IPS DF 4.7 (cell line): ENCODE measurements at regions not wholly inside any gene's neighbourhood (a gene's known extent, or its start where the extent isn't known, plus 50 kb on each side); places are given as distances from the start of the nearest gene placed in this dataset.

Experiments
- DNase-seq: peaks from one replicate; pipeline ENCODE4 v3.0.0-alpha.2; 2013; ENCODE audit warnings: low spot score; ENCODE audit errors: extremely low read depth

DNA sequence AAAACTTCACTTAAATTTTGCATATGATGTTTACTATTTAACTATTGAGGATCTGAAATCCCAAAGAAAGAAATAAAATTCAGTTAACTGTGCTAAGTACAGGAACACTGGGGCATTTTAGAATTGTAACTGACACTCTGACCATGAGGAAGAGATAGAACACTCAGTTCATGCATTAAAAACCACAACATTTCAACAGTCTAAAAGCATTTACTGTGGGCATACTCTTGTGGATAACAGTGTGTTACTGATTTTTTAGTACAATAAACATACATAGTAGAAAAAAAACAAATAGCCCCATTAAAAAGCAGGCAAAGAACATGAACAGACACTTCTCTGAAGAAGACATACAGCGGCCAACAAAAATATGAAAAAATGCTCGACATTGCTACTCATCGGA, 1122.7 kb upstream of the PIK3C3 start:
- no peak for DNase-seq

DNA sequence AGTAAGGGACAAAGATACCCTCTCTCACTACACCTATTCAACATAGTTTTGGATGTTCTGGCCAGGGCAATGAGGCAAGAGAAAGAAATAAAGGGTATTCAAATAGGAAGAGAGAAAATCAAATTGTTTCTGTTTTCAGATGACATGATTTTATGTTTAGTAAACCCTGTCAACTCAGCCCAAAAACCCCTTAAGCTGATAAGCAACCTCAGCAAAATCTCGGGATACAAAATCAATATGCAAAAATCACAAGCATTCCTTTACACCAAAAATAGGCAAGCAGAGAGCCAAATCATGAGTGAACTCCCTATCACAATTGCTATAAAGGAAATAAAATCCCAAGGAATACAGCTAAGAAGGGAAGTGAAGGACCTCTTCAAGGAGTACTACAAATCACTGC, 1130.7 kb upstream of the PIK3C3 start:
- DNase-seq: no peak

DNA sequence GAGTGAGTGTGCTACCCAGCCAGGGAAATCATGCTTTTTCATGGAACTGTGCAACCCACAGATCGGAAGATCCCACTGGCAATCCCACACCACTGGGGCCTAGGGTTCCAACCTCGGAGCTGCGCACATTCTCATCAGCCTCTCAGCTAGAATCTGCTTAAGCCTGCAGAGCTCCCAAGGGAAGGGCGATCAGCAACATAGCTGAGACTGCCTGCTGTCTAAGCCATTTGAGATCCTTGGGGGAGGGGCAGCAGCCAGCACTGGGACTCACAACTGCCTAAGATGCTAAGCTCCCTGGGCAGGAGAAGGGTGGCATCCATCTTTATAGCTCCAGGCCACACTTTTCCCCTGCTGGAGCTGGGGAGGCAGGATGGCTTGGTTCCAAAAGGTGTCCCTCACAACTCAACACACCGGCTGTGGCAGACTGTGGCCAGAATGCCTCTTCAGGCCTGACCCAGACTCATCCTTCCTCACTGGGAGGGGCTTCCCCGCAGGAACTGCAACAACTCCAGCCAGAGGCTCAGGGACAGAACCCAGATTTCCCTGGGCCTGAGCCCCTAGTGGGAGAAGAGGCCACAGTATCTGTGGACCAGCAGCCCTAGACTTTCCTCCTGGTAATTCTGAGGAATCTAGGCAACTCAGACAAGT, 1133.3 kb upstream of the PIK3C3 start:
- DNase-seq: no peak

DNA sequence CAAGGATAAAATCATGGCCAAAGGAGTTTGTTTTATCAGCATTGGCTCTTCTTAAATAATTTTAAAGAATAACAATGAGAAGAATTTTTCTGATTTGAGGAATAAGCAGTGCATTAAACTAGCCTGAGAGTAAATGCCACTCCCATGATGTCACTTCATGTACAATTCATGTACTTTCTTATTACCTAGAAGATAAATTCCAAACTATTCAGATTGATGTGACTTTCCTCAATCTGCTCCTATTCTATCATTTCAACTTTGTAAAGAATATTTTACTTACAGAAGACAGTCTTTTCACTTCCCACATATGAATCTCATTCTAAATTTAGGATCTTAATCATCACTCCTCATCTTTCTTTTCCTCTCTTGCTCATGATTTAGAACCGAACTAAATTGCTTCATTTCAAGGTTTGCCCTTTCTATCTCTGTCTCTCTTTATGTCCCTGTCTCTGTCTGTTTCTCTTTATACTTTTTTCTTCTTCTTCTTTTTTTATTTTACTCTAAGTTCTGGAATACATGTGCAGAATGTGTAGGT, 1142.0 kb upstream of the PIK3C3 start:
- DNase-seq: no peak

DNA sequence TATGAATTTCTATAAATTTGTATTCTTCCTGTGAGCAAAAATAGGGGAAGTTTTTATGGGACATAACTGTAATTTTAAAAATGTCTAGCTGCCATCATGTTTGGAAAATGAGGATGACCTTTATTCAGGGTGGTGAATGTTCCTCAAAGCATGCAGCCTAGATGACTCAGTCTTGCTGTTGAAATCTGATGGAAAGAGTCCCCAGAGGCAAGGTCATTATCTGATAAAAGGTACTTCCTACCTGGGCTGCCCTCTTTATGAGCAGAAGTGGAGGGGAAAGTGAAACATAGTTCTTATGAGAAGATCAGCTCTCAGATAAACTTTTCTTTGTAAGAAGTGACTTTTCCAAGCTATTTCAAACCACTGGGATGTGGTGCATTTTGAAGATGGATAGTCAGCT, 1144.7 kb upstream of the PIK3C3 start:
- no peak for DNase-seq

DNA sequence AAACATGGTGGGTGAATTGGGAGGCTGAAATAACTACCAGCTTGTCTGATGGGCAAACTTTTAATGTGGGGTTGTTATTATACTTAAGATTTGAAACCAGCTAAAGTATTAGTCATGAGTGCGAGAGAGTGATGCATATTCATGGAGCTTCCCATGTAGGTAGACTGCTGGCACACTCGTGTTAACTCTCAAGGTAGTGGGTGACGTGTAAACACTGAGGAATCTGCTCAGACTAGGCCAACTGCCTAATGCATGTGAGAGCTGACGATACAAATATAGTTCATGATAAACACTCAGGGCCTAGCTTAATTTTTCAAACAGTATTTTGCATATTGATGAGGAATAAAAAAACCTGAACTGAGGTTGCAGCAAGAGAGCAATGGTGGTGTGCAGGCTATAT, 1165.7 kb upstream of the PIK3C3 start:
- no peak for DNase-seq

DNA sequence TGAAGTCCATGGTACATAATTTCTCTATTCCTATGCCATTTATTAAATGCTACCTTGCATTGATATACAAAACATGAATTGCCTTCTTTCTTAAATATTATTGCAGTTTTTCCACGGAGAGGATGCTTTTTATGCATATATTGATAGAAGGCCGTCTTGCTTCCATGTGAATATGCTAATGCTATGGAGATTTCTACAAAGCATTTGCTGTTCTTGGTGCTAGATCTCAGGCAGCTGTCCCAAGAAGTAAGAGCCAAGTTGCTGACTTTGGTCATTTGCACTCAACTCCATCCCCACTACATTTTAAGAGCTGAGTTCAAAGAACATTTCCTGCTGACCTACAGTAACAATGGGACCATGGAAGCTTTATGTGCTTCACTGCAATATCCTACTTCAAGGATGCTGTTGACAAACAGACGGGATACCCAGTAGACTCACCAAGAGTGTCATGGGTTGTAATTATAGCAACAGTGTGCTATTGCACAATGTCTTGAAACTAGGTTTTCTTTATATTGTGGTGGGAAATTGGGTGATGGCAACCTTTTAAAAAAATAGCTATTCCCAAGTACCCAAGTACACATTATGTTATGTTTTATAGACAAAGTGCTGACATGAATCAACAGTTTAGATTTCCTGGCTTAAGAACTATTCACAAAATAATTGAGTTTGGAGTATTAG, 1172.4 kb upstream of the PIK3C3 start:
- DNase-seq: no peak

DNA sequence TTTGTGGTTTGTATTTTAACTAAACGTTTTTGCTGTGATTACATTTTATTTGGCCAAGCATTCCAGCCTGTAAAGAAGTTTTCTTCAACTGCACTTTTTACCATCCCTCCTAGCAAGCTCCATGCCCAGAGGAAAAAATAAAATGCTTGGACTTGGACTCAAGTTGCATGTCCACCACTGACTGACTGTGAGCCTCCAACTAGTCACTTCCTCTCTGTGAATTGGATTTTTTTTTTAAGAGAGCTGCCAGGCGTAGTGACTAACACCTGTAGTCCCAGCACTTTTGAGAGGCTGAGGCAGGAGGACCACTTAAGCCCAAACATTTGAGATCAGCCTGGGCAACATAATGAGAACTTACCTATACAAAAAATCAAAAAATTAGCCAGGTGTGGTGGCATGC, 1185.2 kb upstream of the PIK3C3 start:
- DNase-seq: no peak

DNA sequence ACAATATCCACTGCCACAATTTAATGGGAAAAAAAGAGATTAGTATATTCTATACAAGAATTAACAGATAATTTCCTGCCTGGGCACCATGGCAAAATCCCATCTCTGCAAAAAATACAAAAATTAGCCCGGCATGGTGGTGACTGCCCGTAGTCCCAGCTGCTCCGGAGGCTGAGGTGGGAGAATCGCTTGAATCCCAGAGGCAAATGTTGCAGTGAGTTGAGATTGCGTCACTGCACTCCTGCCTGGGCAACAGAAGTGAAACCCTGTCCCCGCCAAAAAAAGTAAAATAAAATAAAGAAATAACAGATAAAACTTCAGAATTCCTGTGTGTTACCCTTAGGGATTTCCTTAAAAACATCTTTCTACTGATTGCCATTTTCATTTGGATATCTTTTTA, 1194.8 kb upstream of the PIK3C3 start:
- DNase-seq: no peak

DNA sequence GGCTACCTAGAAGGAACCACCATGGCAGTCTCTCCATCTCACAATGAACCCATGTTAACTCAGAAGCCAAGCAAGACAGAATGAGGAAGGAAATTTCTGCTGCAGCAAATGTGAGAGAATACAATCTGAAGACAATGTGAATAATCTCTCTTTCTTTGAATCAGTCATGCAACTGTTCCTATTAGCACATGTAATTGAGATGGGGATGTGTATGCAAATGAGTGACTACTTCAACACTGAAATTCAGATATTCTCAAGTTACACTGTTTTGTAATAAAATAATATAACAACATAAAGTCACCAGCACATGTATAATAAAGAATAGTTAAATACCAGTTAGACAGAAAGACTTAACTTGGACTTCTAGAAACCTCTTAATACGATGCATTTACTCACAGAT, 1200.6 kb upstream of the PIK3C3 start:
- DNase-seq: no peak

DNA sequence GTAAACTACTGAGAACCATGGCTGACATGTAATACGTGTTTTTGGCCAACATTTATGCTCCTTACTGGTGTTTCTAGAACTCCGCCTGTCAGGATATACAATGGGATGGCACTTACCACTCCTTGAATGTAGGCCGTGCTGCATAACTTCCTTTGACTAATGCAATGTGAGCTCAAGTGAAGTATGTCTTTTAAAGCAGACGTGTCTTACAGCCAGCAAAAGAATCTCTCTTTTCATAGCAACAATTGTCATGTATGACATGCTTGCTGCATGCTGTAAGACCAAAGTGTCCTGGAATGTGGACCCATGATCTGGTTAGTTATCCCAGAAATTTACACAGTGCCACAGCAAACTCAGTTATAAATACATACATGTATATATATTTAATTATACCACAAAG, 1202.7 kb upstream of the PIK3C3 start:
- DNase-seq: no peak

DNA sequence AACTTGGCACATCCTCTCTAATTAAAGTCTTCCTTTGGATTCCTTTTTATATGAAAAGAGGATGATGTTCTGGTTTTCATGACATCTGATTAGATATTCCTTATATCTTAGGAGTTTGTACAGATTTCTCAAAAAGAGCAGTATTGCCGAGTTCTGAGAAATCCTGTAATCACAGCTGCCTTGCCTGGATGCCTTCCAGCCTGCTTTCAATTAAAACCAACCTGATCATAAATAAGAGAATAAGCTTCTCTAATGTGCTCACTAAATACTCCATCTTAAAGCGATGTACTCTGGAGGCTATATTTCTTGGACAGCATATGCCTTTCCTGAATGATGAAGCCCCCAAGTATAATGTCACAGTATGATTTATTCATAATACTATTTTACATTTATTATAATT, 1203.8 kb upstream of the PIK3C3 start:
- DNase-seq: no peak

DNA sequence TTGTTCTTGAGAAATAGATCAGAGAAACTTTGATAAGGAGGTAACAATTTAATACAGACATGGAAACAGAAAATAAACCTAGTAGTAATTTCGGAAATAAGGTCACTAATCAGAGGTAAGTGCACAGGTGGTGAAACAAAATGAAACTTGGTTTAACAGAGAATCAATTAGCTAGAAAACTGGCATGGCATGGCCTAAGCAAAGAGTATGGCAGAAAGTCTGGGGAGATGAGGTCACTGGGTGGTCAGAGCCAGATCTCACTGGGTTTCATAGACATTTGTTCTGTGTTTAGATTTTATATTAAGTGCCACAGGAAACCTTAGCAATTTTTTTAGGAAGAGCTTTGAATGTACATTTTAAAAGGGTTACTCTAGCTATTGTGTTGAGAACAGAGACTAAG, 1216.0 kb upstream of the PIK3C3 start:
- DNase-seq: no peak

DNA sequence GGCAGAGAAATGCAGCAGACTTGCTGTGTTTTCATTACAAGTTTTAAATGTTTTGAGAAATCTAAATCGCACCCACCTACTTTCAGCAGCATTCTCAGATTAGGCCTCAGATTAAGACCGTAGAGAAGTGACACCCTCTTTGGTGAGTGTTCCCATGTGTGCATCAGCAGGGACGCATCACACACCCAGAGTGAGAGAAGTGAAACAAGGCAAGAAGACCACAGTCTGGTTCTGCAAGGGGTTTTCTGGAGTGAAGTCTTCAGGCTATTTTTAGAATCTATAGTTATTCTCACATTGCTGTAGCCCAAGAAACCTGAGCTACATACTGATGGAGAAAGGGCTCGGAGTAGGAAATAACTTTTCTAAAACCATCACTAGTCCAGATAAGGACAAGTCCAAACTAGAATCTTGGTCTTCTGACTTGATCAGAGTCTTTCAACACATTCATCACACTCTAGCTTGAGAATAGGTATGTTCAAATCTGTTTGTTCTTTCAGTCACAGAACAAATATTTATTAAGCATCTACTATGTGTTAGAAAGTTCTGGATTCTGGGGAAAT, 1216.6 kb upstream of the PIK3C3 start:
- no peak for DNase-seq

DNA sequence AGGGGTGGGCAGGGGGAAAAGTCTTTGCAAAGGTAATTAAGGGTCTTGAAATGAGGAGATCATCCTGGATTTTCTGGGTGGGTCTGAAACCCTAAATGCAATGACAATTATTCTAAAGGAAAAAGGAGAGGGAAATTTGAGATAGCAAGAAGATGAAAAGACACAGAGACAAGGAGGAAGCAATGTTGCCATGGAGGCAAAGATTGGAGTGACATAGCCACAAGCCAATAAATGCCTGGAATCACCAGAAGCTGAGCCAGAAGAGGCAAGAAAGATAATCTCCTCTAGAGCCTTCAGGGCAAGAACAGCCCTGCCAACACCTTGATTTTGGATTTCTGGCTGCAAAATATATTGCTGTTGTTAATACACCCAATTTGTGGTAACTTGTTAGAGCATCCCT, 1246.3 kb upstream of the PIK3C3 start:
- DNase-seq: no peak

DNA sequence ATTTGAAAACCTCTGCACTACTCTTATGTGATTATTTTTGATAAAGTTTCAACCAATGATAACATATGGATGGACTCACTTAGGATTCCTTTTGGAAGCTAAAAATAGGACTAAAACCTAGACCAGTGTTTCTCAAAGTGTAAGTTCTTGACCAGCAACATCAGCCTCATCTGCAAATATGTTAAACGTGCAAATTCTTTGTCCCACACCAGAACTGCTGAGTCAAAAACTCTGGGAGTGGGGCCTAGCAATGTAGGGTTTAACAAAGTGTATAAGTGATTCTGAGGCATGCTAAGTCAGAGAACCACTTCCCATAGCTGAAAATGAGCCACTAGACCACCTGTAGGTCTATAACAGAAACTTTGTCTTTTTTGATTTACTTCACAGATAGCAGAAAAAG, 1247.2 kb upstream of the PIK3C3 start:
- no peak for DNase-seq

DNA sequence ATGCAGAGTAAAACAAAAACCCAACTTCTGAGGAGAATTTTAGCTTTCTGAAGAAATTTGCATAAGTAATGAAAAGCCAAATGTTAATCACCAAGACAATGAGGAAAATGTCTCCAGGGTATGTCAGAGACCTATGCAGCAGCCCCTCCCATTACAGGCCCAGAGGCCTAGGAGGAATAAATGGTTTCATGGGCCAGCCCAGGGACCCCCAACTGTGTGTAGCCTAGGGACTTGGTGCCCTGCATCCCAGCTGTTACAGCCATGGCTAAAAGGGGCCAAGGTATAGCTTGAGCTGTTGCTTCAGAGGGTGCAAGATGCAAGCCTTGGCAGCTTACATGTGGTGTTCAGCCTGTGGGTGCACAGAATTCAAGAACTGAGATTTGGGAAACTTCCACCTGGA, 1256.9 kb upstream of the PIK3C3 start:
- no peak for DNase-seq

DNA sequence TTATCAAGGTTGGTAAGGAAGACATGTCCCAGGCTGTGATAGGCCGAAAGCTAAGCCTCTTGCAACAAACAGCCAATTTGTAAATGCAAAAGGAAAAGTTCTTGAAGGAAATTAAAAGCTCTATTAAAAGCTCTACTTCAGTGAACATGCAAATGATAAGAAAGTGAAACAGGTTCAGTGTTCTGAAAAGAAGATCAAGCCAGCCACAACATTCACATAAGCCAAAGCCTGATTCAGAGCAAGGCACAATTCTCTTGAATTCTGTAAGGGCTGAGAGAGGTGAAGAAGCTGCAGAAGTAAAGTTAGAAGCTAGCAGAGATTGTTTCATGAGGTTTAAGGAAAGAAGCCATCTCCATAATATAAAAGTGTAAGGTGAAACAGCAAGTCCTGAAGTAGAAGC, 1259.5 kb upstream of the PIK3C3 start:
- no peak for DNase-seq

DNA sequence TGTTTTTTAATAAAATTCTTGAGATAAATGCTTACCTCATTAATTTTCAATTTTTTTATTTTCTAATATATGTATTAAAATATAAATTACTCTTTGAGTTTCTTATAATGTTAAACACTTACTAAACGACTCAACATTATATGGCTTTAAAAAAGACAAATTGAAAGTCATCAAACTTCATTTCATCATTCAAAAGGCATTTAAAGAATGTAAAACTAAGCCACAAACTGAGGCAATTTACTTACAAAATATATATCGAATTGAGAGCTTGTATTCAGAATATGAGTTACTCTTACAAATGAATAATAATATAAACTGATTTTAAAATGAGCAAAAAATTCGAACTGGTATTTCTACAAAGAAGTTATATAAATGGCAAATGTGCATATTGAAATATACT, 1262.2 kb upstream of the PIK3C3 start:
- DNase-seq: no peak

DNA sequence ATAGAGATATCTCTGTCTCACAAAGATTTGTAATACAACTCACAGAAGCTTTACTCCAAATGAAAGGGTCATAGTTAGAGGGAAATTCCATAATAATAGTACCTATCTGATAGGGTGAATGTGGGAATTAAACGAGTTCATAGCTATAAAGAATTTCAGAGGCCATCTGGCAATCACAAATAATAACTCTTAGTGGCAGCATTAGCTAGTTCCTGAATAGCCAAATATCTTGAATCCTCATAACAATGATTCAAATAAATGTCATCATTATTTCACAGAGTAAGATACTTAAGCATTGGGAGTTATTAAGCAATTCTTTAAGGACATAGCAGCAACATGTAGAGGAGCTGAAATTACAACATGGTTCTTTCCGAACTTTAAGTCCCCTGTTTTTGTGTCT, 1265.0 kb upstream of the PIK3C3 start:
- no peak for DNase-seq

DNA sequence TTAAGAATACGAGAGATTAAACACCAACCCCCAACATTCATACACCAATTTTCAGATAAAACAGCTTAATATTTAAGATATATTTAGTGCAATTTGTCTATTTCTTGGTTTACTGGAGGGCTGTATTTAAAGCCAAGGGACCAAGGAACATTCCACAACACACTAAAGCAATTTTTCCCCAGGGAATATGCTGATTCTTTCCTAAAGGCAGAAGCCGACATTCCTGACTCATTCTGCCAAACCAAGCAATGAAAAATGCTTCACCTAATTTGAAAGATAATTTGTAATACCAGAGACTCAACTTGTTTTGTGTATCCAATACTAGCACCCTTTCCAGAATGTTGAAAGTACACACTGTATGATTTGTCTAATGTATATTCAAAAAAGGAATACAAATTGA, 1267.6 kb upstream of the PIK3C3 start:
- DNase-seq: no peak

DNA sequence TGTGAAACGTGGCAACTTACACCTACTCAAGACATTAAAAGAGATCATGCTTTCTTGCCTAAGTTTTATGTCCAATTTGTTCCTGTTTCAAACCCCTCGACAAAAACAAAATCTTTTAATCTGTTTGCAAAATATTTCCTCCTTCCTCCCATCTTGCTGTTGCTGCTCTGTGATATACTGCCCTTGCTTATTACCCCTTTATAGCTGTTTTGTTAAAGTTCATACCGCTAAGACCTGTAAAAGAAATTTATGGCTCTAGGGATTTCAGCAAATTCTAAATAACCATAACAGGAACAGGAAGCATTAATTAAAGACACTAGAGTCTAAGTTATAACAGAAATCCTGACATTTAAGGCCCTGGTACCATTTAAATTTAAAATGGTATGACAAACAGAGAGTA, 1268.2 kb upstream of the PIK3C3 start:
- DNase-seq: no peak

DNA sequence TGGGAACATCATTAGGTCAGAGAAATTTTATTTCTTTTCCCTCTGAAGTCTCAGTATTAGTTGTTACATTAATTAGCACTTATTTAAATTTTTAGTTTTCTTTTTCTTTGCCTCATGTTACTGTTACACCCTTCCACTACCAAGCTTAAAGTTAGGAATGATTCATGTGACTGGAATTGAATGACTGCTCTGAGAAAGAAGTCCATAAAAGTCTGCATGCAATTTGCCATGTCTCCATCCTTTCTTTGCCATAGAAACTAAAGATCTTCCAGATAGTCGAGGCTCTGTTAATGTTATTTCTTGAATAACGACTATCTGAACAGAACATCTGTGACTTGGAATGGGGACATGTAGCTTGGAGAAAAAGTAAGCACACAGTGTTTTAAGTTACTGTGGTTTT, 1269.8 kb upstream of the PIK3C3 start:
- no peak for DNase-seq
